ENCODE measurements at regions not wholly inside any gene's neighbourhood (a gene's known extent, or its start where the extent isn't known, plus 50 kb on each side); places are given as distances from the start of the nearest gene placed in this dataset.
"Not testable (repeated sequence)": the region's sequence is repeated elsewhere in the genome, so short reads cannot be mapped to it uniquely, and the experiment has no call there.

- no peak for DNase-seq (ENCODE audit: low spot score)
These were observed 284.5 kb downstream of the HTR1B start for GRCh38 chr6:77178821-77179220.

GRCh38 chr6:77177470-77177869 is 285.8 kb downstream of the HTR1B start:
- no peak for DNase-seq (ENCODE audit: low spot score)

- DNase-seq (ENCODE audit: low spot score), result peak; percentile 13
These were observed 289.7 kb downstream of the HTR1B start for GRCh38 chr6:77173472-77174074.

- DNase-seq (ENCODE audit: low spot score), result no peak
These were observed 290.7 kb downstream of the HTR1B start for GRCh38 chr6:77172578-77172977.

GRCh38 chr6:77159730-77160129 is 303.6 kb downstream of the HTR1B start:
- no peak for DNase-seq (ENCODE audit: low spot score)

- no peak for DNase-seq (ENCODE audit: low spot score)
These were observed 312.1 kb downstream of the HTR1B start for GRCh38 chr6:77151241-77151640.

GRCh38 chr6:77150736-77151135 is 312.6 kb downstream of the HTR1B start:
- DNase-seq (ENCODE audit: low spot score), result no peak

- no peak for DNase-seq (ENCODE audit: low spot score)
These were observed 318.0 kb downstream of the HTR1B start for GRCh38 chr6:77145244-77145643.

GRCh38 chr6:77143659-77144447 is 319.4 kb downstream of the HTR1B start:
- DNase-seq (ENCODE audit: low spot score), result no peak

GRCh38 chr6:77136086-77136485 is 327.2 kb downstream of the HTR1B start:
- DNase-seq (ENCODE audit: low spot score), result no peak

- DNase-seq (ENCODE audit: low spot score), result no peak
These were observed 330.3 kb downstream of the HTR1B start for GRCh38 chr6:77133031-77133430.

GRCh38 chr6:77131426-77131825 is 331.9 kb downstream of the HTR1B start:
- no peak for DNase-seq (ENCODE audit: low spot score)

GRCh38 chr6:77124604-77125003 is 338.7 kb downstream of the HTR1B start:
- no peak for DNase-seq (ENCODE audit: low spot score)

GRCh38 chr6:77123527-77123926 is 339.8 kb downstream of the HTR1B start:
- DNase-seq (ENCODE audit: low spot score), result no peak

- DNase-seq (ENCODE audit: low spot score), result no peak
These were observed 356.3 kb downstream of the HTR1B start for GRCh38 chr6:77106992-77107391.

GRCh38 chr6:77105091-77105490 is 358.2 kb downstream of the HTR1B start:
- no peak for DNase-seq (ENCODE audit: low spot score)

- no peak for DNase-seq (ENCODE audit: low spot score)
These were observed 365.4 kb downstream of the HTR1B start for GRCh38 chr6:77097940-77098339.

- no peak for DNase-seq (ENCODE audit: low spot score)
These were observed 367.2 kb downstream of the HTR1B start for GRCh38 chr6:77095936-77096627.

- DNase-seq (ENCODE audit: low spot score), result no peak
These were observed 368.5 kb downstream of the HTR1B start for GRCh38 chr6:77094821-77095220.

- DNase-seq (ENCODE audit: low spot score), result no peak
These were observed 370.3 kb downstream of the HTR1B start for GRCh38 chr6:77092971-77093370.

- DNase-seq (ENCODE audit: low spot score), result no peak
These were observed 373.5 kb downstream of the HTR1B start for GRCh38 chr6:77089776-77090175.

- not testable (repeated sequence) for DNase-seq (ENCODE audit: low spot score)
These were observed 375.4 kb downstream of the HTR1B start for GRCh38 chr6:77087794-77088318.

Data from iPS-NIHi11 (cell line).